Suprapubic skin (tissue), 4 donors: ENCODE measurements at regions not wholly inside any gene's neighbourhood (a gene's known extent, or its start where the extent isn't known, plus 50 kb on each side); places are given as distances from the start of the nearest gene placed in this dataset.

Experiments used
- CTCF ChIP-seq, 2 donors: fragments of 200-600 bp in 1 of 2; fragments of 450-650 bp in 1 of 2; sonication (generic) in 1 of 2; IDR thresholded peaks; one replicate each; pipeline ENCODE4 v1.5.1; 2016 to 2019; ENCODE audit warnings: antibody characterized with exemption in 2 of 2, mild to moderate bottlenecking in 1 of 2, moderate library complexity in 1 of 2
- POLR2A ChIP-seq, 2 donors: fragments of 450-650 bp; IDR thresholded peaks; one replicate each; pipeline ENCODE4 v1.6.1; 2017; ENCODE audit warnings: antibody characterized with exemption in 2 of 2, mild to moderate bottlenecking in 2 of 2, moderate library complexity in 2 of 2
- POLR2AphosphoS5 ChIP-seq, 3 donors: sonication (generic); formaldehyde crosslinking; IDR thresholded peaks; one replicate each; pipeline ENCODE4 v1.6.1; 2017; ENCODE audit warnings: antibody characterized with exemption in 3 of 3

GRCh38 chr7:22598318-22598920, 98.4 kb upstream of the STEAP1B start:
- no peak for TF ChIP-seq POLR2A (IDR thresholded peaks at IDR 0.05)
- no peak for TF ChIP-seq POLR2AphosphoS5 (IDR thresholded peaks at IDR 0.05)
- TF ChIP-seq CTCF (IDR thresholded peaks at IDR 0.05), result no peak
